A549 (cell line): ENCODE measurements at regions not wholly inside any gene's neighbourhood (a gene's known extent, or its start where the extent isn't known, plus 50 kb on each side); places are given as distances from the start of the nearest gene placed in this dataset.
"Not testable (repeated sequence)": the region's sequence is repeated elsewhere in the genome, so short reads cannot be mapped to it uniquely, and the experiment has no call there.

Experiments used
- ATAC-seq, 2 experiments: fragments of 200-7000 bp in 1 of 2; fragments of >200 bp in 1 of 2; cut with Nextera tagmentation in 1 of 2; cut with Tn5 transposase in 1 of 2; 3 replicates each; pipeline versions ENCODE4 v1.8.0 to v1.9.1; 2018 to 2020; ENCODE audit warnings: mild to moderate bottlenecking in 1 of 2, moderate library complexity in 1 of 2
- CTCF ChIA-PET: fragments of 300-600 bp; sonication (Branson Sonifier 250); formaldehyde crosslinking; extraction: SDS; loops from one replicate; lab custom pipeline; 2021; ENCODE audit warnings: antibody characterized with exemption, inconsistent platforms; lab: Yijun Ruan, JAX
- POLR2A ChIA-PET: fragments of 350-600 bp; formaldehyde crosslinking; extraction: SDS; loops from one replicate; lab custom pipeline; 2021; ENCODE audit warnings: antibody characterized with exemption, inconsistent platforms; lab: Yijun Ruan, JAX
- DNase-seq, 2 experiments: peaks; one replicate each; pipeline versions ENCODE4 v3.0.0 to v3.0.0-alpha.2; 2011 to 2016; ENCODE audit warnings: low read depth in 1 of 2, low spot score in 1 of 2
- FAIRE-seq: peaks from 2 replicates; lab custom pipeline; 2011; peaks lifted over from hg19 to GRCh38; lab: Jason Lieb, UNC
- H3K27ac ChIP-seq, 2 experiments: fragments of >200 bp; sonication (Bioruptor Twin); formaldehyde crosslinking; 3 replicates each; pipeline ENCODE4 v1.5.1; 2016 to 2017
- H3K4me1 ChIP-seq: fragments of >200 bp; sonication (Bioruptor Twin); formaldehyde crosslinking; 3 replicates; pipeline ENCODE4 v1.6.1; 2016
- H3K4me2 ChIP-seq: fragments of >200 bp; sonication (Bioruptor Twin); formaldehyde crosslinking; 3 replicates; pipeline ENCODE4 v1.6.1; 2016
- H3K4me3 ChIP-seq: fragments of >200 bp; sonication (Bioruptor Twin); formaldehyde crosslinking; 3 replicates; pipeline ENCODE4 v1.5.1; 2016
- H3K9me3 ChIP-seq: fragments of >200 bp; sonication (Bioruptor Twin); formaldehyde crosslinking; 3 replicates; pipeline ENCODE4 v1.6.1; 2016
- BCL3 ChIP-seq: fragments of >200 bp; sonication (Bioruptor Twin); formaldehyde crosslinking; IDR thresholded peaks from 3 replicates; pipeline ENCODE4 v1.6.1; 2016
- CBX2 ChIP-seq: fragments of 200-600 bp; sonication (generic); IDR thresholded peaks from 2 replicates; pipeline ENCODE4 v1.6.1; 2016; ENCODE audit warnings: low read depth, mild to moderate bottlenecking, borderline replicate concordance
- CBX8 ChIP-seq: fragments of 200-600 bp; sonication (generic); IDR thresholded peaks from 2 replicates; pipeline ENCODE4 v1.6.1; 2016
- CEBPB ChIP-seq, 2 experiments: fragments of >200 bp in 1 of 2; sonication (Bioruptor Twin) in 1 of 2; formaldehyde crosslinking in 1 of 2; IDR thresholded peaks; 2 replicates each; pipeline ENCODE4 v1.6.1; 2012 to 2016
- CHD2 ChIP-seq: fragments of 150-350 bp; IDR thresholded peaks from 2 replicates; pipeline ENCODE4 v1.6.1; 2014; ENCODE audit warnings: low read length; ENCODE audit not compliant: partially characterized antibody
- E2F6 ChIP-seq: IDR thresholded peaks from 2 replicates; pipeline ENCODE4 v1.6.1; 2012; ENCODE audit warnings: low read depth, borderline replicate concordance
- EHF ChIP-seq: fragments of 250-450 bp; sonication (Bioruptor Pico); IDR thresholded peaks from 2 replicates; pipeline ENCODE4 v1.5.0; 2020; ENCODE audit warnings: mild to moderate bottlenecking
- EP300 ChIP-seq, 2 experiments: fragments of >200 bp; sonication (Bioruptor Twin); formaldehyde crosslinking; IDR thresholded peaks; 2 replicates in 1 of 2; 3 replicates in 1 of 2; pipeline ENCODE4 v1.6.1; 2016 to 2017
- ESRRA ChIP-seq: fragments of 150-350 bp; IDR thresholded peaks from 2 replicates; pipeline ENCODE4 v1.6.1; 2014; ENCODE audit warnings: mild to moderate bottlenecking, low read length, borderline replicate concordance
- FOSB ChIP-seq: fragments of 250-450 bp; sonication (Bioruptor Pico); IDR thresholded peaks from 2 replicates; pipeline ENCODE4 v1.5.0; 2020; ENCODE audit warnings: mild to moderate bottlenecking, moderate library complexity
- HDAC2 ChIP-seq: fragments of 200-600 bp; sonication (generic); IDR thresholded peaks from 2 replicates; pipeline ENCODE4 v1.6.1; 2016
- HOXB13 ChIP-seq: fragments of 250-450 bp; sonication (Bioruptor Pico); IDR thresholded peaks from 2 replicates; pipeline ENCODE4 v1.5.0; 2020; ENCODE audit warnings: low read depth, mild to moderate bottlenecking, moderate library complexity
- KDM5A ChIP-seq: fragments of 200-600 bp; sonication (generic); IDR thresholded peaks from 2 replicates; pipeline ENCODE4 v1.6.1; 2016; ENCODE audit warnings: antibody characterized with exemption, mild to moderate bottlenecking
- MAX ChIP-seq: IDR thresholded peaks from 2 replicates; pipeline ENCODE4 v1.6.1; 2012
- MAZ ChIP-seq: fragments of 150-350 bp; IDR thresholded peaks from 2 replicates; pipeline ENCODE4 v1.6.1; 2014; ENCODE audit warnings: antibody characterized with exemption, low read depth, low read length, borderline replicate concordance
- MYC ChIP-seq: IDR thresholded peaks from 2 replicates; pipeline ENCODE4 v1.6.1; 2012; ENCODE audit warnings: mild to moderate bottlenecking, inconsistent platforms, low read length, improper control_type of control experiment, borderline replicate concordance
- NPAS2 ChIP-seq: fragments of 250-450 bp; sonication (Bioruptor Pico); IDR thresholded peaks from 2 replicates; pipeline ENCODE4 v1.8.0; 2022; ENCODE audit warnings: mild to moderate bottlenecking, moderate library complexity, borderline replicate concordance
- PHF8 ChIP-seq: fragments of 200-600 bp; sonication (generic); IDR thresholded peaks from 2 replicates; pipeline ENCODE4 v1.6.1; 2016; ENCODE audit warnings: low read depth, mild to moderate bottlenecking, antibody characterized with exemption, moderate library complexity, borderline replicate concordance
- POLR2A ChIP-seq: IDR thresholded peaks from 2 replicates; pipeline ENCODE4 v1.6.1; 2012; ENCODE audit warnings: mild to moderate bottlenecking, low read length
- SREBF2 ChIP-seq: fragments of 450-650 bp; IDR thresholded peaks from 2 replicates; pipeline ENCODE4 v1.6.1; 2014; ENCODE audit warnings: mild to moderate bottlenecking, moderate library complexity
- TFCP2L1 ChIP-seq: fragments of 250-450 bp; sonication (Bioruptor Pico); IDR thresholded peaks from 2 replicates; pipeline ENCODE4 v1.5.0; 2021; ENCODE audit warnings: mild to moderate bottlenecking
- ZFP36 ChIP-seq: fragments of 450-650 bp; IDR thresholded peaks from 2 replicates; pipeline ENCODE4 v1.6.1; 2014; ENCODE audit warnings: borderline replicate concordance; ENCODE audit not compliant: partially characterized antibody
- ZNF302 ChIP-seq: fragments of 250-450 bp; sonication (Bioruptor Pico); IDR thresholded peaks from 2 replicates; pipeline ENCODE4 v1.9.0; 2021; ENCODE audit warnings: inconsistent platforms, mild to moderate bottlenecking, moderate library complexity
- ZSCAN20 ChIP-seq: fragments of 250-450 bp; sonication (Bioruptor Pico); IDR thresholded peaks from 2 replicates; pipeline ENCODE4 v1.8.0; 2022; ENCODE audit warnings: mild to moderate bottlenecking, moderate library complexity
- WGBS: methylation state at CpG from one replicate; pipeline ENCODE4 v1.1.6; 2017; ENCODE audit errors: missing lambda C conversion rate; 5-methylcytosine and 5-hydroxymethylcytosine counted together

GRCh38 chr5:114857941-114858551 lies 311.7 kb downstream of the TRIM36 start:
- ATAC-seq (peak in 1 of 2 experiments; percentile 47; a peak in 2 of 6 replicates), DNase-seq (no peak), FAIRE-seq (no peak)
- Histone ChIP-seq H3K27ac (no peak overlapping the region), H3K9me3 (no peaks in the 10 kb centered on the region), H3K4me2 (no peak overlapping the region), H3K4me3 (no peak overlapping the region), H3K4me1 (no peaks in the 10 kb centered on the region)
- POLR2A ChIA-PET, result no interaction called here
- TF ChIP-seq PHF8 (no peak), NPAS2 (CRISPR knock-in tag) (no peak), CEBPB (IDR thresholded peaks at IDR 0.05) (no peak), CHD2 (no peak), ZNF302 (no peak), TFCP2L1 (CRISPR knock-in tag) (no peak), MAX (no peak), POLR2A (no peak), KDM5A (no peak), EHF (CRISPR knock-in tag) (no peak)
- CTCF ChIA-PET, result no interaction called here
- WGBS, result 32% methylated on average over 22 of the region's 22 CpGs

GRCh38 chr5:114844711-114845110 lies 325.0 kb downstream of the TRIM36 start:
- FAIRE-seq, POLR2A ChIA-PET, ATAC-seq, CTCF ChIA-PET, H3K27ac ChIP-seq, H3K4me2 ChIP-seq, H3K9me3 ChIP-seq, H3K4me1 ChIP-seq, H3K4me3 ChIP-seq, DNase-seq: not testable (repeated sequence)
- WGBS, result 7% methylated on average over 6 of the region's 9 CpGs

GRCh38 chr5:114839360-114839759 lies 330.3 kb downstream of the TRIM36 start:
- Histone ChIP-seq H3K27ac (no peak overlapping the region), H3K9me3 (no peaks in the 10 kb centered on the region; the same call in 2 of the 3 replicates), H3K4me2 (no peak overlapping the region), H3K4me3 (no peak overlapping the region), H3K4me1 (no peaks in the 10 kb centered on the region)
- ChIA-PET POLR2A (no interaction called here), CTCF (no interaction called here)
- no peak for ATAC-seq
- TF ChIP-seq CBX2, result no peak
- TF ChIP-seq EP300 (IDR thresholded peaks at IDR 0.05), result no peak
- TF ChIP-seq ESRRA, result no peak
- TF ChIP-seq CBX8, result no peak
- TF ChIP-seq HDAC2, result no peak
- no peak for TF ChIP-seq MYC
- no peak for TF ChIP-seq CHD2
- no peak for TF ChIP-seq FOSB (CRISPR knock-in tag)
- no peak for TF ChIP-seq ZFP36
- no peak for TF ChIP-seq MAZ
- no peak for TF ChIP-seq ZSCAN20 (CRISPR knock-in tag)
- no peak for TF ChIP-seq ZNF302
- no peak for TF ChIP-seq HOXB13
- no peak for TF ChIP-seq SREBF2
- TF ChIP-seq BCL3, result no peak
- no peak for TF ChIP-seq KDM5A
- no peak for TF ChIP-seq E2F6
- 20% methylated on average over 4 of the region's 5 CpGs for WGBS
- no peak for FAIRE-seq
- no peak for DNase-seq
